ENCODE measurements at regions not wholly inside any gene's neighbourhood (a gene's known extent, or its start where the extent isn't known, plus 50 kb on each side); places are given as distances from the start of the nearest gene placed in this dataset.

GRCh38 chr1:20432341-20432740, 53.7 kb downstream of the CAMK2N1 start:
- ATAC-seq (no peak), DNase-seq (ENCODE audit: low read depth, low spot score) (no peak)
- Histone ChIP-seq H3K4me1 (ENCODE audit: control insufficient read depth, insufficient read depth, low read length) (no peaks in the 10 kb centered on the region), H3K36me3 (ENCODE audit: control insufficient read depth, insufficient read depth, low read length) (no peaks in the 10 kb centered on the region), H3K9me3 (ENCODE audit: control insufficient read depth, insufficient read depth, low read depth, low read length) (no peaks in the 10 kb centered on the region), H3K27ac (ENCODE audit: low read length) (no peak overlapping the region), H3K27me3 (ENCODE audit: control insufficient read depth, insufficient read depth, low read length) (no peaks in the 10 kb centered on the region), H3K4me3 (ENCODE audit: low read depth in 2 of 2, low read length in 2 of 2) (no peak overlapping the region)
- in situ Hi-C loops (cut with HindIII; ENCODE audit: low pct_unique_long_range_greater_than_20kb, low sequenced_read_pairs) (no loop called here), intact Hi-C loops (cut with micrococcal nuclease; ENCODE audit: unreplicated experiment) (no loop called here)
- TF ChIP-seq CTCF (IDR thresholded peaks at IDR 0.05) (no peak), TCF7L2 (IDR thresholded peaks at IDR 0.05; ENCODE audit: low read depth, low read length) (no peak), POLR2AphosphoS5 (IDR thresholded peaks at IDR 0.05; ENCODE audit: low read depth, low read length) (no peak), REST (IDR thresholded peaks at IDR 0.05; ENCODE audit: insufficient read depth in 1 of 2, low read depth in 2 of 2, low read length in 1 of 2) (no peak), SIN3A (IDR thresholded peaks at IDR 0.05; ENCODE audit: borderline replicate concordance, insufficient read depth, low read depth, low read length) (no peak)
- no TSS peak for BruUV-seq (replicated peaks)
- ChIA-PET POLR2A (no interaction called here), CTCF (no interaction called here)

- peaks cover 4% of the 10 kb centered on the region for H3K4me1 ChIP-seq (ENCODE audit: control insufficient read depth, insufficient read depth, low read length)
- in situ Hi-C loops (cut with HindIII; ENCODE audit: low pct_unique_long_range_greater_than_20kb, low sequenced_read_pairs) (no loop called here), intact Hi-C loops (cut with micrococcal nuclease; ENCODE audit: unreplicated experiment) (no loop called here)
- BruUV-seq (replicated peaks), result no TSS peak
- H3K36me3 ChIP-seq (ENCODE audit: control insufficient read depth, insufficient read depth, low read length), result no peaks in the 10 kb centered on the region
- ATAC-seq (no peak), DNase-seq (ENCODE audit: low read depth, low spot score) (no peak)
- H3K27ac ChIP-seq (ENCODE audit: low read length), result no peak overlapping the region
- no peaks in the 10 kb centered on the region for H3K9me3 ChIP-seq (ENCODE audit: control insufficient read depth, insufficient read depth, low read depth, low read length)
- no peaks in the 10 kb centered on the region for H3K27me3 ChIP-seq (ENCODE audit: control insufficient read depth, insufficient read depth, low read length)
- TF ChIP-seq CTCF (IDR thresholded peaks at IDR 0.05), result no peak
- no peak for TF ChIP-seq REST (IDR thresholded peaks at IDR 0.05; ENCODE audit: insufficient read depth in 1 of 2, low read depth in 2 of 2, low read length in 1 of 2)
- TF ChIP-seq SIN3A (IDR thresholded peaks at IDR 0.05; ENCODE audit: borderline replicate concordance, insufficient read depth, low read depth, low read length), result no peak
- TF ChIP-seq POLR2AphosphoS5 (IDR thresholded peaks at IDR 0.05; ENCODE audit: low read depth, low read length), result no peak
- no peak for TF ChIP-seq TCF7L2 (IDR thresholded peaks at IDR 0.05; ENCODE audit: low read depth, low read length)
- ChIA-PET CTCF (interaction anchor here (0.6 kb wide), 3 partner anchors 22 to 504 kb away, joined by 3 to 4 read pairs (median 4); no protein-coding TSS in a partner anchor), POLR2A (no interaction called here)
- no peak overlapping the region for H3K4me3 ChIP-seq (ENCODE audit: low read depth in 2 of 2, low read length in 2 of 2)
Measured at GRCh38 chr1:20431176-20431460, 54.9 kb downstream of the CAMK2N1 start.

Data from Panc1 (cell line).